GM19455 (cell line): ENCODE measurements at regions not wholly inside any gene's neighbourhood (a gene's known extent, or its start where the extent isn't known, plus 50 kb on each side); places are given as distances from the start of the nearest gene placed in this dataset.
"Not testable (repeated sequence)": the region's sequence is repeated elsewhere in the genome, so short reads cannot be mapped to it uniquely, and the experiment has no call there.

Experiments used
- ATAC-seq: cut with Tn5 transposase; IDR thresholded peaks from one replicate; pipeline ENCODE4 v1.9.1; 2021; ENCODE audit not compliant: unreplicated experiment

- ATAC-seq = not testable (repeated sequence)
These were observed 108.5 kb downstream of the FOXD4L6 start for GRCh38 chr9:41019858-41020562.

DNA sequence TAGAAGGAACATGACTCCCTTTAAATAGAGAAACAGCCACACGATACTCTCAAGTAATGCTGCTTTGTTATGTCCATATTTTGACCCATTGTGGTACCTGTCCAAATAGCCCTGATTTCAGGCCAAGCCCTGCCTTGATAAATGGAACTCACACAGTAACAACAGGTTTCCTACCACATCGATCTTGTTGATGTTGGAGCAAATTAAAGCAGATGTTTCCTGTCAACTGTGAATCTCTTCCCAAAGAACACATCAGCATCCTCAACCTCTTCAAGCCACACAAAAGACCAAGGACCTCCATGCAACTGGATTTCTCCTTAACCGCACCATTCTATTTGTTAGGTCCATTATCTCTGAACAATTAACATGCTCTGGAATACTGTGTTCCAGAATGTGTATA is 109.5 kb downstream of the FOXD4L6 start:
- ATAC-seq = not testable (repeated sequence)

DNA sequence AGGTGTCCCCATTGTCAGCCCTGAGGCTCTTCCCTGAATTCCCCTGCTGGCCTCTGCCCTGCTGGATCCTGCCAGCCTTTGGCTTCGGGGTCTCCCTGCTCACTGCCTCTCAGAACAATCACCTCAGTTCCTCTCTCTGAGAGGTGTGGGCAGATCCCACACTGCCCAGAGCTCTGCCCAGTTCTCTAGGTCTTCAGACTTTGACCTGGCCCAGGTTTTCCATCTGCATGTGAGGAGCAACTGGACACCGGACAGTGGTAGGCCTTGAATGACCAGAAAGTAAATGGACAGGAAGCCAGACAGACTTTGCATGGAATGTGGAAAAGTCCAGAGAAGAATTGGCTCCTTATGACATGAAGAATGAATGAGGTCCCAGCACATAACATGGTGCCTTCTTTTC is 111.8 kb downstream of the FOXD4L6 start:
- not testable (repeated sequence) for ATAC-seq

- not testable (repeated sequence) for ATAC-seq
These were observed 128.4 kb downstream of the FOXD4L6 start for GRCh38 chr9:40999952-41000700.

DNA sequence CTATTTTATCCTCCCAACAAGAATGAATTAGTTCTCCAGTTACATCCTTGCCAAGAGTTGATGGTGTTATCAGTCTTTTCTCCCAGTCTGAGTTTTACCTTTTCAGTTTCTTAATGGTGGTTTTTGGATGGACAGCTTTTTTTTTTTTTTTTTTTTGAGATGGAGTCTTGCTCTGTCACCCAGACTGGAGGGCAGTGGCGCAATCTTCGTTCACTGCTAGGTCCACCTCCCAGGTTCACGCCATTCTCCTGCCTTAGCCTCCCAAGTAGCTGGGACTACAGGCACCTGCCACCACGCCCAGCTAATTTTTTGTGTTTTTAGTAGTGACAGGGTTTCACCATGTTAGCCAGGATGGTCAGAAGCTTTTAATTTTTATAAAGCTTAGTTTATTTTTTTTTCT is 133.0 kb downstream of the FOXD4L6 start:
- not testable (repeated sequence) for ATAC-seq

DNA sequence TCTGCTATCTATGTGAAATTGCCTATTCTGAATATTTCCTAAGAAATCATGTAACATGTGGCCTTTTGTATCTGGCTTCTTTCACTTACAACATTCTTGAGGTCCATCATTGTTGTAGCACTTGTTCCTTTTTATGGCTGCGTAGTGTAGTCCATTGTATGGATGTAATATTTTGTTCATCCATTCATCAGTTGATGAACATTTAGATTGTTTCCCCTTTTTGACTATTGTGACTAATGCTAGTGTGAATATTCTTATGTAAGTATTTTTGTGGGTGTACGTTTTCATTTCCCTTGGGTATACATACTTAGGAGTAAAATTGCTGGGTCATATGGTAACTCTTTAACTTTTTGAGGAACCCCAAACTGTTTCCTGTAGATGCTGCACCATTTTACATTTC is 134.6 kb downstream of the FOXD4L6 start:
- ATAC-seq = not testable (repeated sequence)

GRCh38 chr9:40993375-40993774 is 135.1 kb downstream of the FOXD4L6 start:
- not testable (repeated sequence) for ATAC-seq

DNA sequence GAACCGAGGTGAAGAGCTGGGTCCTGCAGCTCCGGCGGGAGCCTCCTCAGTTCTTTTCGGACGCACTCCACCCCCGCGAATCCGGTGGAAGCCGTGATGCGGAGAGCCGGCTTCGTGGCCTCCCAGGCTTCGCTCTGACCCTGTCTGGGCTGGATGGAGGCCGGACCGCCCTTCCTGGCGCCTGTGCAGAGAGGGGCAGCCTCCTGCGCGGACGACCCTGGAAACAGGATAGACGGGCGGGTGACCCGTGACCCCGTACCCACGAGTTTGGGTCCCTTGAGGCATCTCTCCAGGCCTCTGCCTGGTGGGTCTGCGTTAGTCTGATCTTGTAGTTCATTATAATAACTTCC is 136.0 kb downstream of the FOXD4L6 start:
- ATAC-seq = peak; percentile 36

DNA sequence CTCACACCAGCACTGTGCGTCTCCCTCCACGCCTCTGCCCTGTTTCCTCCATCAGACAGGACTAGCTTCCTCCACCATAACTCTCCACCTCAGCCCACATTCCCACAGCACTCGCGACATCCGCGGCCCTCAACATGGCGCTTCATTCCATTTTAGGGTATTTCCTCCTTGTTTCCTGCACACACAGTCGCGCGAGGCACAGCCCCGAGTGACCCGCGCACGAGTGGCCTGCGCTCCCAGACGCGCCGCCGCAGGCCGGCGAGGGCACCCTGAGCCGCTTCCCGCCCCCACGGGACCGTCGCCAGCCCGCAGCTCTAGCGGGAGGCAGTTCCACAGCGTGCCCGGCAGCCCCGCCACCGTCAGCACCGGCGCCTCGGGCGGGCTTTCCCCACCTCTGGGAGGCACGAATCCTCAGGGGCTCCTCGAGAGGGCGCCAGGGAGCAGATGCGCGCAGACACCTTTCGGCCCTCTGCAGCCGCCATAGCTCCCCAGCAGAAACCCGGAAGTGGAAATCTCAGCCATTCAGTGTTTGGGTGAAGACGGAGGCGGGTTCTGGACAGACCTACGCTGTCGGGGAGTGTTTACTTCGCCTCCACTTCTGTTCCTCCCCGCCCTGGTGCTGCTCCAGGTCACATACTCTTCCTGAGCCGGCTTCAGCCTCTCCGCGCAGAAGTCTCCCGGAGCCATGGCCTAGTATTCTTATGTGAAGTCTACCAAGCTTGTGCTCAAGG is 136.6 kb downstream of the FOXD4L6 start:
- peak; percentile 100 for ATAC-seq

- not testable (repeated sequence) for ATAC-seq
These were observed 137.3 kb downstream of the FOXD4L6 start for GRCh38 chr9:40991100-40991740.

DNA sequence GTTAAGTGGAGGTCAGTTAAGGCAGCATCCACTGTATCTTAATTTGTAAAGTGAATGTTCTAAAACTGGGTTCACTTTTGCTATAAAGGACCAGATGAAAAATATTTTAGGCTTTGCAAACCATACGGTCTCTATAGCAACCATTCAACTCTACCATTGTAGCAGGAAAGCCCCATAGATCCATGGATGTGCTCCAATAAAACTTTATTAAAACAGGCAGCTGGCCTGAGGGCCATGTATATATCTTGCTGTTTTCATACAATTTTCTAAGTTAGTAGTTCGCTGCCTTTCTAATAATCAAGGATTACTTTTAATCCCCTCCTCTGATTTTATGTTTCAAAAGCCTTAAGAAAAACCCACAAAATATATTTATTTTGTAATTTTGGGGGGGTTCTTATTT is 142.1 kb downstream of the FOXD4L6 start:
- ATAC-seq = not testable (repeated sequence)

GRCh38 chr9:40975351-40975750 is 153.1 kb downstream of the FOXD4L6 start:
- not testable (repeated sequence) for ATAC-seq

DNA sequence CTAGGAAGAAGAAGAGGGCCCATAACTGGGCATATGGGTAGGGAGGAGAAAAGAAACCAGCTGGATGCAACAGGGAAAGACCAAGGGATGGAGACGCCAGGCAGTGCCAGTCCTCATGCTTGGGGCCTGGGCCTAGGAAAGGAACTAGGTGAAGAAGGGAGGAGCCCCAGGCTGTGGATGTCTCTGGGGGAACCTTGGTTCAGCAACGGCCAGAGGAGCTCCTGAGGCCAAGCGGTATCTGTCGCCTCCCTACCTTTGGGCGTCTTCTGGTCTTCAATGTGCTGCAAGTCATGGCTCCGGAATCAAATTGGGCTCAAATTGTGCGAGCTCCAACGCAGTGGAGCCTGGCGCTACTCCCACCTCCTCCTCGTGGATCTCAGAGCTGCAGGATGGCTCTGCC is 153.6 kb downstream of the FOXD4L6 start:
- not testable (repeated sequence) for ATAC-seq

- not testable (repeated sequence) for ATAC-seq
These were observed 156.7 kb downstream of the FOXD4L6 start for GRCh38 chr9:40971773-40972172.

- not testable (repeated sequence) for ATAC-seq
These were observed 158.1 kb downstream of the FOXD4L6 start for GRCh38 chr9:40970340-40970739.

DNA sequence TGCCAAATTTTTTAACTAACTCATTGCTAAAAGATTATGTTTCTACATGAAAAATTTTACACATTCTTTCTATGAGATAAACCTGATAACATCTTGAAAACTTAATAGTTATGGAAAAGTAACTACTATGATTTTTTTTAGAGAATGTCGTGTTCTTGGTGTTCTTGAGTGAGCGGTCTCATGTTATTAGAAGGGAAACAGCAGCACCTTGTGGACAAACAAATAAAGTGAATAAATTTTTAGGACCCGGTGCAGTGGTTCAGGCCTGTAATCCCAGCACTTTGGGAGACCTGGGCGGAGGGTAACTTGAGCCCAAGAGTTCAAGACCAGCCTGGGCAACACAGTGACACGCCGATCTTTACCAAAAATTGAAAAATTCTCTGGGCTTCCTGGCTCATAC is 166.0 kb downstream of the FOXD4L6 start:
- ATAC-seq = not testable (repeated sequence)

DNA sequence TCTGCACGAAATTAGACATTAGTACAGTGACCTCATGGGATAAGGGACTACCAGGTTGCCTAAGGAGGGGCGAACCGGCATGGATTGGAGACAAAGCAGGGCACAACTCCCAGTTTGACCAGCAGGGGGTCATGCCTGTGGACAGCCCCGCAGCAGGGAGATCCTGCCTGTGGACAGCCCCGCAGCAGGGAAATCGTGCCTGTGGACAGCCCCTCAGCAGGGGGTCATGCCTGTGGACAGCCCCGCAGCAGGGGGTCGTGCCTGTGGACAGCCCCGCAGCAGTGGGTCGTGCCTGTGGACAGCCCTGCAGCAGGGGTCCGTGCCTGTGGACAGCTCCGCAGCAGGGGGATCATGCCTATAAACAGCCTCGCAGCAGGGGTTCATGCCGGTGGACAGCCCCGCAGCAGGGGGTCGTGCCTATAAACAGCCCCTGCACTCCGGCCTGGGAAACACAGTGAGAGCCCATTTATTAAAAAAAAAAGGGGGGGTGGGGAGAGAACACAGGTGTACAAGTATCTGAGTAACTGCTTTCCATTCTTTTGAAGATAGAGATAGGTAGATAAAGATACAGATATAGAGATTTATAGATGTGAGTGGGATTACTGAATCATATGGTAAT is 176.5 kb downstream of the FOXD4L6 start:
- not testable (repeated sequence) for ATAC-seq

GRCh38 chr9:40946228-40946627 is 182.3 kb downstream of the FOXD4L6 start:
- ATAC-seq = not testable (repeated sequence)

GRCh38 chr9:40942730-40943129 is 185.8 kb downstream of the FOXD4L6 start:
- ATAC-seq = not testable (repeated sequence)

GRCh38 chr9:40939888-40940209 is 188.6 kb downstream of the FOXD4L6 start:
- not testable (repeated sequence) for ATAC-seq
